Skin epidermis (tissue), 12 donors: ENCODE measurements at regions not wholly inside any gene's neighbourhood (a gene's known extent, or its start where the extent isn't known, plus 50 kb on each side); places are given as distances from the start of the nearest gene placed in this dataset.

Experiments
- H3K27ac ChIP-seq, 21 experiments: fragments of 200-600 bp; sonication (generic) in 11 of 21; one replicate each; pipeline ENCODE4 v1.5.0; 2020; ENCODE audit warnings: mild to moderate bottlenecking in 3 of 21, inconsistent platforms in 2 of 21, moderate library complexity in 2 of 21
- H3K4me3 ChIP-seq, 7 experiments: fragments of 200-600 bp; sonication (generic) in 2 of 7; one replicate each; pipeline ENCODE4 v1.5.0; 2020; ENCODE audit warnings: inconsistent platforms in 2 of 7, mild to moderate bottlenecking in 2 of 7, moderate library complexity in 1 of 7

GRCh38 chr11:80165744-80166143 is 724.9 kb upstream of the TENM4 start:
- no peak overlapping the region for H3K27ac ChIP-seq
- H3K4me3 ChIP-seq, result no peak overlapping the region

DNA sequence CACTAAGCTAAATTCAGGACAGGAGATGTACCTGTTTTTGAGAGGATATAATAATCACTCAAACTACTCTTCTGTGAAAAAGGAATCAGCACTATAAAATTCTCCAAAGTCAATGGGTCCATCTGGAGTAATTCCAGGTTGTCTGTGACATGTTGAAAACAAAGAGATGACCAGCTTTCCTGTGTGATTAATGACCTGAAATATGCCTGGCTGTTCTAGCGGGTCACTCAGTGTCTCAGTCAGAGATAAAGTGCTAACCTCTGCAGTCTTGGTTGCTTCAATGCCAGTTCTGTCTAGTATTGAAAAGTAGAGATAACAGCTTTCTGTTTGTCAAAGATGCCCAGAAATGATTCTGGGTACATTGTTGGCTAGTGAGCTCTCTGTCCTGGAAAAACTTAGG is 722.6 kb upstream of the TENM4 start:
- H3K4me3 ChIP-seq, result no peak overlapping the region
- H3K27ac ChIP-seq, result no peak overlapping the region

DNA sequence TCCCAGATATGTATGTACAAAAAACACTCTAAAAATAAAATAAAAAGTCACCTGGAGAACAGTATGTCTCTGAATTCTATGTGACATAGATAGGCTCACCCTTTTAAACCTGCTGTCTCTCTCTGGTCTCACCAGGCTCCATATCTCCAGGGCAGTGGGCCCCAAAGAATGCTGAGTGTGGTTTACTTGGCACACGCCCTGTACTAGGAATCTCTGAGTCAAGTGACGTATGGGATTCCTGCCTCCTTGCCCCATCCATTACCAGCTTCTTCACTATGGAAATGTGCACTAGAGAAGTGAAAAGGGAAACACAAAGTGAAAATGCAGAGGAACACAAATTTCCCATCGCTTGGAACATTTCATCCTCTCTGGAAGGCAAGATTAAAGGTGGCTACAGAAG is 722.2 kb upstream of the TENM4 start:
- Histone ChIP-seq H3K27ac (no peak overlapping the region), H3K4me3 (no peak overlapping the region)

DNA sequence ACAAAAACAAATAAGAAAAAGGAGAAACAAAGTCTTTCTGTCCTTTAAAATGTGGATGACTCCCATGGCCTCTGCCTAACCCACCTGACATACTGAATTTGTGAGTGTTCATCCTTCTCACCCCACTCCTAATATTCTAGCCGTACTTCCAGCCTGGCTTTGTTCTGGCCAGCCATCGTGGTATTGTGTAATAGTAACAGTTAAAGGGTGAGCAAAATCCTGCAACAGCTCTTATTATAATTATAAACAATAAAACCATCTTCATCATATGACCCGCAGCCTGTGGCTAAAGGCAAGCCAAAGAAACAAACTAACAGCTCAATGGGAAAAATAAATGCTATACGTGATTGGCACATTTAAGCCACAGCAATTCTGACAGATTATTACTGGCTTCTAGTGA is 721.6 kb upstream of the TENM4 start:
- H3K27ac ChIP-seq, result no peak overlapping the region
- no peak overlapping the region for H3K4me3 ChIP-seq

GRCh38 chr11:80157447-80157846 is 716.6 kb upstream of the TENM4 start:
- Histone ChIP-seq H3K27ac (no peak overlapping the region), H3K4me3 (no peak overlapping the region)

DNA sequence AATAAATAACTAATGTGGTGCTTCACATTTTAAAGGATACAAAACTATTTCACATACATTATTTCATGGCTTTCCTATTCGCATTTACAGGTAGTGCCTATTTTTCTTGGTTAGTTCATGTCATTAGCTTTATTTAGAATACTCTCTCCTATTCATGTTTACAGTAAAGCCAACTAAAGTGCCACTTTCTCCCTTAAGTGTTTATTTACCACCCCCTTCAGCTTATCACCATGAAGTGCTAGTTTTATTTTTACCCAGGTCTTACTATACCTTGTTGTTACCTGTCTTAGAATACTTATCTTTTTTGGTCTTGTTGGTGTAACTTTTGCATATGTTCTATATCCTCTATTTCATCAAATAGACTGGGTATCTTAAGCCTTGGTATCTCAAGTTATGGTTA is 715.2 kb upstream of the TENM4 start:
- no peak overlapping the region for H3K27ac ChIP-seq
- no peak overlapping the region for H3K4me3 ChIP-seq

DNA sequence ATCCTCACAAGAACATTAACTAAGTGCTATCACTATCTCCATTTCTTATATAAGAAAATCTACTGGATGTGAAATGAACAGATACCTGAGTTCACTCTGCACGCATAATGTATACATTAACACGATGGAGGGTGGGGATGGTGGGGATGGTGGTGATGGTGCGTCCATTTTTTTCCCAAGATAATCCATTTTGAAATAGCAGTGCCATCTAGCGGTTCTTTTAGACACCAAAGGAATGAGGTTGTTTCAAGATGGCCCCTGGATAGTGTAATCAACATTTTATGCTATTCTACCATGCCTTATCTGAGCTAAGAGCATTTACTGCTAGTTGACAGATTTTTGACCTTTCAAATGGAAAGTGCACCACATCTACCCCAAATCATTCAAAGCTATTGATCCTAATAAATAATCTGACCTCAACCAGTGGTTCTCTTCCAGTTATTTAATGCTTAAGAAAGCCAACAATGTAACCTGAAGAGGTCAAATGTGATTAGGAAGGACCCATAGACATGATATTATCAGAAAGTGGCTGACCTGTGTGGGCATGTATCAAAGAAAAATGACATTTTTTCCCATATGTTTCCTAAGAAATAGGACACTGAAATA is 714.7 kb upstream of the TENM4 start:
- Histone ChIP-seq H3K27ac (no peak overlapping the region), H3K4me3 (no peak overlapping the region)

DNA sequence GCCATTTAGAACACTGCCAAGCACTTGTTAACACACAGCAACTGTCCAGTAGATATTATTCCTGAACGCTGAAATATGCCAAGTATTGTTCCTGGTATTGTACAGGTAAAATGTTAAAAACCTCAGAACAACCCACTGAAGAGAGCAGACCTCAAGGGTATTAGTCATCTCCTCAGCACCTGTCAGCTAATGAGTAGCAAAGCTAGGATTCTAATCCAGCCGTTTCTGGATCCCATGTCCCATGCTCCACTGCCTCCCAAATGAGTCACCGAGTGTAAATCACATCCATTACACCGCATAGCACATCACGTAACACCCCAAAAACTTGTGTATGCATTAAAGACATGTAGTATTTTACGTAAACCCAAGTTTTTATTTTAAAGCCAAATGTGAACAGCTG is 705.4 kb upstream of the TENM4 start:
- Histone ChIP-seq H3K4me3 (no peak overlapping the region), H3K27ac (no peak overlapping the region)

GRCh38 chr11:80144897-80145594 is 704.2 kb upstream of the TENM4 start:
- H3K27ac ChIP-seq, result no peak overlapping the region
- no peak overlapping the region for H3K4me3 ChIP-seq

- H3K27ac ChIP-seq, result no peak overlapping the region
- no peak overlapping the region for H3K4me3 ChIP-seq
Measured at GRCh38 chr11:80136991-80137390, 696.2 kb upstream of the TENM4 start.

GRCh38 chr11:80129396-80129795 is 688.6 kb upstream of the TENM4 start:
- Histone ChIP-seq H3K4me3 (no peak overlapping the region), H3K27ac (no peak overlapping the region)

DNA sequence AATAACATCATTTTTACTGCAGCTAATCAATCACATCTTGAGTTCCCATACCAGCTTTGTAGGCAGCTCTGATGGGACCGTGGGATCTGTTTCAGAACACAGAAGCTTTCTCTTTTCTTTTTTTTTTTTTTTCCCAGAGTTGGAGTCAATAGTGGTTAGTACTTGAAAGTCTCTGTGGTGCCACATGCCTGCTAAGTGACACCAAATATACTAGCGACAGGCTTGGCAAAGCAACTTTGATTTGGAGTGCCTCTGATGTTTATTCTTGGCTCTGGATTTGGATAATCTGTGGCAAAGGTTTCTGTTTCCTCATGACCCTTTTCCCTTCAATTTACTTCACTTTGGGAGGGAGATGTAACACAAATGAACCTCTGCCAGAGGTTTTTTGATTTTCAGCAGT is 681.4 kb upstream of the TENM4 start:
- no peak overlapping the region for H3K27ac ChIP-seq

DNA sequence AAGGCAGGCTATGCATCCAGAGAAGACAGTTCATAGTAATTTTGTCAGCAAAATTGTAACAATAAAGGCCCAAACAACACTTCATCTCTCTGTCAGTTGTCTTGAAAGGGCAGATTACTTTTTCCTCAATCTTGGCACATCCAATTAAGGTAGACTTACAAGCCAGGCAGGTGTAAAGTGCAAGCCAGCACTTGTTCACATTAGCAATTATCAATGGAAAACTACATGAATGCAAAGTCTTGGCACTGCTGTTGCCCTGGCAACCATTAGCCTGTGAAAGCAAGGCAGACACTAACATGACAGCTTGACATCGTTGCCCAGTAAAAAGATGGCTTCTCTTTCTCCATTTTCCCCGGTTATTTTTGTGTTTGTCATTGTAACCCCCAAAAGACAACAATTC is 677.2 kb upstream of the TENM4 start:
- Histone ChIP-seq H3K4me3 (no peak overlapping the region), H3K27ac (no peak overlapping the region)

More for the DNA sequence above, 681.4 kb upstream of the TENM4 start:
- H3K4me3 ChIP-seq, result no peak overlapping the region

GRCh38 chr11:80116796-80117195 is 676.0 kb upstream of the TENM4 start:
- Histone ChIP-seq H3K27ac (no peak overlapping the region), H3K4me3 (no peak overlapping the region)

GRCh38 chr11:80109652-80110051 is 668.8 kb upstream of the TENM4 start:
- H3K4me3 ChIP-seq, result no peak overlapping the region

GRCh38 chr11:80109031-80109430 is 668.2 kb upstream of the TENM4 start:
- no peak overlapping the region for H3K27ac ChIP-seq
- no peak overlapping the region for H3K4me3 ChIP-seq

More at GRCh38 chr11:80109652-80110051, 668.8 kb upstream of the TENM4 start:
- H3K27ac ChIP-seq, result no peak overlapping the region

GRCh38 chr11:80107415-80107814 is 666.6 kb upstream of the TENM4 start:
- Histone ChIP-seq H3K4me3 (no peak overlapping the region), H3K27ac (no peak overlapping the region)

DNA sequence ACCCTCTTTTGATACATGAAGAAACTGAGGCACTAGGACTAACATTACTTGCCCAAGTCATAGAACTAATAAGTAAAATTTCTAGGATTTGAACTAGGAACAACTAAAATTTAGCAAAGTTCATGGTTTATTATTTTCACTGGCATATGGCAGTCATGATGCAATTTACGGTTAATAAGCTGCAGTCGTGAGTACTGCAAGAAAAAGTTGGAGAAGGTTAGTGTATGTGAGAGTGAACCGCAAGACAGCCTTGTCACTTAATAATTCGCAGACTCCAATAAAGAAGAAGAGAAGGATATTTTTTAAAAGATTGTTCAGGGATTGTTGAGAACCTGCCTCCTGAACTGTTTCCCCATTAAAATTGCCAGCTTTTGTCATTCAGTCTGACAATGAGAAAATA is 663.4 kb upstream of the TENM4 start:
- Histone ChIP-seq H3K27ac (no peak overlapping the region), H3K4me3 (no peak overlapping the region)

DNA sequence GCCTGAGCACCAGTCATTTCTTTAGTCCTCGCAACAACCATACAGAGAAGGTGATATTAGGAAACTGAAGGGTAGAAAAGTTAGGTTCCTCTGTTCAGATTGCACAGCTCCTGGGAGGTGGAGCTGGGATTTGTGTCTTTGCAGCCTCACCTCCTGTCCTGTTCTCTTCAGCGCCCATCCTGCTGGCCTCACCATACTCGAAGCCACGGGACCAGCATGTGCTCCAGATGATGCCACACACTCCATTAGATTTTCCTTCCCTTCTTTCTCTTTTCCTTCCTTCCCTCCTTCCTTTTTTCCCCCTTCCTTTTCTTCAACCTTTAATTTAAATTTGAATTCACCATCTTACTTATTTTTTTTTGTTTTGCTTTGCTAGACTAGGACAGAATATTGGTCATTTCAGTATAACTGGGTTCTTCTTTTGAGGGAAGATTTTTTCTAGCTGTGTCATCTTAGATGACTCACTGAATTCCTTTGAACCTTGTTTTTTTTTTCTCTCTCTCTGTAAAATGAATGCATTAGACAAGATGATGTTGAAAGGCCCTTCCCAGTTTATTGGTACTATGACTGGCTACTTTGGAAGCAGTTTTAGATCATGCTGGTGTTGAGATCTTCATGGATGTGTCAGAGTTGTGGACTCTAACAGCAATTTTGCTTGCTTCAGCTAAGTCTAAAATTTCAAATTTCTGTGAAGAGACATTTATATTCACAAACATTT is 662.5 kb upstream of the TENM4 start:
- Histone ChIP-seq H3K4me3 (no peak overlapping the region), H3K27ac (no peak overlapping the region)

- H3K4me3 ChIP-seq, result no peak overlapping the region
- no peak overlapping the region for H3K27ac ChIP-seq
Measured at GRCh38 chr11:80097146-80097545, 656.3 kb upstream of the TENM4 start.

DNA sequence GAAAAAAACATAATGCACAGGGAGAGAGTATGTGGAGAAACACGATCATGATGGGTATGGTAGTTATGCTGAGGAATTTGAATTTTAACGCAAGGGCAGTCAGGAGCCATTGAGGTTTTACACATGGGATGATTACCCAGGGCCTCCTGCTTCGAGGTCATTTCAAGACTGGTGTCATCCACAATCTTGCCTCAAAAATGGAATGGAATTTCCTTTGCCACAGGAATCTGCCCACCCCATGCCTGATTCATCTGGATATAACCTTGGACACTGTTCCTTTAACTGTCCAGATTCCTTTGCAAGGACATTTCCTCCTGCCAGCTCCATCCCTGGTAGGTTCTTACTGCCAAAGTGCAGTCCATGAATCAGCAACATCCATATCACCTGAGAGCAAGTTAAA is 655.9 kb upstream of the TENM4 start:
- Histone ChIP-seq H3K4me3 (no peak overlapping the region), H3K27ac (no peak overlapping the region)
